Epithelial cell of esophagus (primary cell): ENCODE measurements at regions not wholly inside any gene's neighbourhood (a gene's known extent, or its start where the extent isn't known, plus 50 kb on each side); places are given as distances from the start of the nearest gene placed in this dataset.
A peak's percentile ranks its signal among the peaks of the same experiment; 100 is the strongest.

Source experiments
- DNase-seq: peaks from one replicate; pipeline ENCODE4 v3.0.0; 2010; ENCODE audit warnings: low read depth
- H3K4me3 ChIP-seq: 2 replicates; pipeline ENCODE4 v1.5.1; 2011; ENCODE audit warnings: mild to moderate bottlenecking, low read length, control low read depth
- CTCF ChIP-seq: IDR thresholded peaks from 2 replicates; pipeline ENCODE4 v1.5.1; 2011; ENCODE audit warnings: low read depth, mild to moderate bottlenecking, low read length, control low read depth, inconsistent platforms; ENCODE audit not compliant: insufficient read depth; ENCODE audit errors: missing control alignments

- no peak for TF ChIP-seq CTCF
- DNase-seq: no peak
- no peak overlapping the region for H3K4me3 ChIP-seq
These were observed 949.7 kb upstream of the TENM3 start for GRCh38 chr4:181293541-181293940.

- no peak for TF ChIP-seq CTCF
- DNase-seq: no peak
These were observed 948.8 kb upstream of the TENM3 start for GRCh38 chr4:181294421-181294820.

GRCh38 chr4:181301735-181302710 is 941.2 kb upstream of the TENM3 start:
- TF ChIP-seq CTCF: peak; percentile 64
- peak; percentile 54 for DNase-seq
- no peak overlapping the region for H3K4me3 ChIP-seq

More at GRCh38 chr4:181294421-181294820, 948.8 kb upstream of the TENM3 start:
- H3K4me3 ChIP-seq: no peak overlapping the region

- no peak for DNase-seq
- no peak overlapping the region for H3K4me3 ChIP-seq
- no peak for TF ChIP-seq CTCF
These were observed 935.4 kb upstream of the TENM3 start for GRCh38 chr4:181307824-181308223.

GRCh38 chr4:181308476-181309312 is 934.5 kb upstream of the TENM3 start:
- no peak overlapping the region for H3K4me3 ChIP-seq
- no peak for DNase-seq
- TF ChIP-seq CTCF: no peak

GRCh38 chr4:181312066-181312465 is 931.1 kb upstream of the TENM3 start:
- no peak for DNase-seq
- TF ChIP-seq CTCF: no peak

More at GRCh38 chr4:181312066-181312465, 931.1 kb upstream of the TENM3 start:
- H3K4me3 ChIP-seq: no peak overlapping the region
